H1 (cell line): ENCODE measurements at regions not wholly inside any gene's neighbourhood (a gene's known extent, or its start where the extent isn't known, plus 50 kb on each side); places are given as distances from the start of the nearest gene placed in this dataset.

Experiments
- CTCF ChIA-PET: fragments of 300-600 bp; sonication (Branson Sonifier 250); formaldehyde crosslinking; loops from one replicate; lab custom pipeline; 2021; ENCODE audit not compliant: partially characterized antibody; lab: Charles Lee
- POLR2A ChIA-PET: fragments of 300-600 bp; sonication (Branson Sonifier 250); formaldehyde crosslinking; loops from one replicate; lab custom pipeline; 2021; ENCODE audit warnings: inconsistent platforms; ENCODE audit not compliant: partially characterized antibody; lab: Charles Lee
- DNase-seq, 2 experiments: peaks; one replicate each; pipeline versions ENCODE4 v3.0.0 to v3.0.0-alpha.2; 2010 to 2022; ENCODE audit warnings: low spot score in 2 of 2, low read depth in 1 of 2, mixed read lengths in 1 of 2
- FAIRE-seq: peaks from 2 replicates; lab custom pipeline; 2011; peaks lifted over from hg19 to GRCh38; lab: Jason Lieb, UNC
- H2AFZ ChIP-seq: 2 replicates; pipeline ENCODE4 v1.8.1; 2012; ENCODE audit warnings: low read length, inconsistent platforms
- H2AK5ac ChIP-seq: 2 replicates; pipeline ENCODE4 v1.6.1; 2013; ENCODE audit warnings: low read depth, low read length
- H2BK120ac ChIP-seq: replicated peaks from 2 replicates; pipeline ENCODE3; 2013; ENCODE audit warnings: low read depth, low read length, inconsistent platforms
- H2BK12ac ChIP-seq: 2 replicates; pipeline ENCODE4 v1.6.1; 2013; ENCODE audit warnings: low read depth, low read length
- H2BK15ac ChIP-seq: 2 replicates; pipeline ENCODE4 v1.6.1; 2013; ENCODE audit warnings: low read length
- H2BK20ac ChIP-seq: 2 replicates; pipeline ENCODE4 v1.6.1; 2013; ENCODE audit warnings: low read length
- H2BK5ac ChIP-seq: 2 replicates; pipeline ENCODE4 v1.6.1; 2013; ENCODE audit warnings: low read depth, low read length
- H3K14ac ChIP-seq: 2 replicates; pipeline ENCODE4 v1.6.1; 2013; ENCODE audit warnings: inconsistent platforms; ENCODE audit not compliant: insufficient read length
- H3K18ac ChIP-seq: 2 replicates; pipeline ENCODE4 v1.6.1; 2013; ENCODE audit warnings: low read length; ENCODE audit errors: extremely low read depth
- H3K23ac ChIP-seq: 2 replicates; pipeline ENCODE4 v1.6.1; 2013; ENCODE audit warnings: inconsistent platforms; ENCODE audit not compliant: insufficient read length
- H3K23me2 ChIP-seq: 2 replicates; pipeline ENCODE4 v1.6.1; 2013; ENCODE audit warnings: low read depth, low read length
- H3K27ac ChIP-seq: 2 replicates; pipeline ENCODE4 v1.6.1; 2011; ENCODE audit warnings: low read depth, low read length, inconsistent platforms
- H3K27me3 ChIP-seq, 4 experiments: replicated peaks in 1 of 4; 1 replicate in 1 of 4; 2 replicates in 3 of 4; pipeline versions ENCODE4 v1.6.1 to v1.8.1; 2011 to 2013; ENCODE audit warnings: low read length in 3 of 4, mild to moderate bottlenecking in 3 of 4, inconsistent platforms in 2 of 4, mixed read lengths in 2 of 4, moderate library complexity in 1 of 4; ENCODE audit not compliant: control insufficient read depth in 3 of 4, insufficient read depth in 3 of 4; ENCODE audit errors: extremely low read depth in 1 of 4
- H3K36me3 ChIP-seq, 4 experiments: 2 replicates each; pipeline versions ENCODE4 v1.6.1 to v1.8.1; 2011 to 2013; ENCODE audit warnings: mild to moderate bottlenecking in 4 of 4, low read length in 3 of 4, moderate library complexity in 2 of 4, control low read depth in 1 of 4, inconsistent platforms in 1 of 4; ENCODE audit not compliant: insufficient read depth in 4 of 4, control insufficient read depth in 2 of 4
- H3K4ac ChIP-seq: replicated peaks from 2 replicates; pipeline ENCODE3; 2013; ENCODE audit warnings: low read length, low read depth, mixed read lengths, inconsistent platforms; ENCODE audit not compliant: insufficient read length
- H3K4me1 ChIP-seq, 4 experiments: replicated peaks in 1 of 4; 1 replicate in 1 of 4; 2 replicates in 3 of 4; pipeline versions ENCODE4 v1.6.1 to v1.8.1; 2011 to 2013; ENCODE audit warnings: low read length in 3 of 4, inconsistent platforms in 2 of 4, mixed read lengths in 1 of 4; ENCODE audit not compliant: insufficient read depth in 4 of 4, control insufficient read depth in 3 of 4
- H3K4me2 ChIP-seq, 2 experiments: 2 replicates each; pipeline versions ENCODE4 v1.6.1 to v1.8.1; 2011 to 2013; ENCODE audit warnings: low read depth in 2 of 2, low read length in 2 of 2, control low read depth in 1 of 2, inconsistent platforms in 1 of 2, mild to moderate bottlenecking in 1 of 2; ENCODE audit not compliant: insufficient read depth in 1 of 2
- H3K4me3 ChIP-seq, 4 experiments: fragments of 200-600, 300-600 bp in 1 of 4; sonication (generic), shearing (Covaris generic), sonication (Bioruptor Twin) in 1 of 4; 2 replicates each; pipeline versions ENCODE4 v1.5.1 to v1.8.1; 2011 to 2016; ENCODE audit warnings: low read length in 4 of 4, low read depth in 3 of 4, control low read depth in 2 of 4, inconsistent platforms in 2 of 4, mild to moderate bottlenecking in 2 of 4, mixed read lengths in 1 of 4, moderate library complexity in 1 of 4; ENCODE audit not compliant: insufficient read depth in 2 of 4; ENCODE audit errors: extremely low read depth in 1 of 4
- H3K56ac ChIP-seq: replicated peaks from 2 replicates; pipeline ENCODE3; 2013; ENCODE audit warnings: low read depth, mild to moderate bottlenecking, mixed read lengths, low read length, inconsistent platforms; ENCODE audit not compliant: insufficient read length
- H3K79me1 ChIP-seq: 2 replicates; pipeline ENCODE4 v1.6.1; 2013; ENCODE audit warnings: low read depth, low read length, control low read depth
- H3K79me2 ChIP-seq, 2 experiments: 2 replicates each; pipeline versions ENCODE4 v1.6.1 to v1.8.1; 2012 to 2013; ENCODE audit warnings: low read length in 2 of 2, mild to moderate bottlenecking in 2 of 2, inconsistent platforms in 1 of 2; ENCODE audit not compliant: insufficient read depth in 2 of 2, control insufficient read depth in 1 of 2
- H3K9ac ChIP-seq, 4 experiments: replicated peaks in 1 of 4; 1 replicate in 1 of 4; 2 replicates in 3 of 4; pipeline versions ENCODE4 v1.6.1 to v1.8.1; 2011 to 2013; ENCODE audit warnings: low read depth in 3 of 4, low read length in 3 of 4, control low read depth in 2 of 4, mild to moderate bottlenecking in 2 of 4, moderate library complexity in 2 of 4, inconsistent platforms in 1 of 4; ENCODE audit errors: extremely low read depth in 1 of 4
- H3K9me3 ChIP-seq, 2 experiments: 2 replicates each; pipeline versions ENCODE4 v1.6.1 to v1.8.1; 2012 to 2013; ENCODE audit warnings: mild to moderate bottlenecking in 2 of 2, moderate library complexity in 2 of 2, control low read depth in 1 of 2, inconsistent platforms in 1 of 2, low read depth in 1 of 2, low read length in 1 of 2, mixed read lengths in 1 of 2; ENCODE audit not compliant: insufficient read depth in 2 of 2
- H4K20me1 ChIP-seq, 2 experiments: replicated peaks in 1 of 2; 2 replicates each; pipeline versions ENCODE3 to v1.8.1; 2011 to 2013; ENCODE audit warnings: inconsistent platforms in 2 of 2, low read length in 2 of 2, mild to moderate bottlenecking in 1 of 2; ENCODE audit not compliant: insufficient read depth in 2 of 2, control insufficient read depth in 1 of 2
- H4K5ac ChIP-seq: 2 replicates; pipeline ENCODE4 v1.6.1; 2013; ENCODE audit warnings: low read length, low read depth, mixed read lengths, inconsistent platforms; ENCODE audit not compliant: insufficient read length
- H4K8ac ChIP-seq: 2 replicates; pipeline ENCODE4 v1.8.0; 2013; ENCODE audit warnings: mild to moderate bottlenecking, moderate library complexity, low read length, inconsistent platforms; ENCODE audit not compliant: insufficient read depth; ENCODE audit errors: extremely low read depth
- H4K91ac ChIP-seq: replicated peaks from 2 replicates; pipeline ENCODE3; 2013; ENCODE audit warnings: low read length, mixed read lengths, inconsistent platforms; ENCODE audit not compliant: insufficient read length
- E2F6 ChIP-seq: IDR thresholded peaks from 2 replicates; pipeline ENCODE4 v1.6.1; 2012; ENCODE audit warnings: inconsistent platforms
- TAF7 ChIP-seq: optimal IDR thresholded peaks from 2 replicates; pipeline ENCODE3; 2011; ENCODE audit warnings: low read depth, mild to moderate bottlenecking, inconsistent platforms, low read length, moderate library complexity, borderline replicate concordance
- WGBS, 2 experiments: shearing (Covaris generic) in 1 of 2; methylation state at CpG; one replicate each; pipeline versions ENCODE4 v1.1.6 to v1.1.7; 2013 to 2015; ENCODE audit warnings: low lambda C conversion rate in 2 of 2, mixed read lengths in 2 of 2, inconsistent platforms in 1 of 2, low coverage in 1 of 2, missing lambda C conversion rate in 1 of 2; ENCODE audit not compliant: insufficient replicate concordance in 2 of 2, insufficient coverage in 1 of 2, insufficient read length in 1 of 2; ENCODE audit errors: extremely low coverage in 1 of 2, missing lambda C conversion rate in 1 of 2; 5-methylcytosine and 5-hydroxymethylcytosine counted together

- no peak overlapping the region for H4K8ac ChIP-seq
- TF ChIP-seq E2F6: no peak
- TF ChIP-seq TAF7: no peak
- H3K4me1 ChIP-seq: no peaks in the 10 kb centered on the region
- no peaks in the 10 kb centered on the region for H3K79me1 ChIP-seq
- no peak overlapping the region for H2BK120ac ChIP-seq
- H3K9me3 ChIP-seq: no peaks in the 10 kb centered on the region
- H2AFZ ChIP-seq: no peak overlapping the region
- H3K14ac ChIP-seq: no peak overlapping the region
- DNase-seq: no peak
- H4K91ac ChIP-seq: no peak overlapping the region
- 95% methylated on average over 2 of the region's 2 CpGs; no CpG with 5 or more reads in 1 of the 2 experiments for WGBS, 2 experiments
- no peak overlapping the region for H2BK20ac ChIP-seq
- no peak overlapping the region for H2BK12ac ChIP-seq
- no peak overlapping the region for H2BK15ac ChIP-seq
- H3K36me3 ChIP-seq: no peaks in the 10 kb centered on the region
- no peak overlapping the region for H2AK5ac ChIP-seq
- H4K5ac ChIP-seq: no peak overlapping the region
- no peaks in the 10 kb centered on the region for H3K79me2 ChIP-seq
- H4K20me1 ChIP-seq: no peaks in the 10 kb centered on the region
- no peaks in the 10 kb centered on the region for H3K27me3 ChIP-seq
- no peak for FAIRE-seq
- ChIA-PET CTCF (interaction anchor here (1.3 kb wide), 1 partner anchor 10 kb away, joined by 3 read pairs; no protein-coding TSS in a partner anchor), POLR2A (no interaction called here)
- H2BK5ac ChIP-seq: no peak overlapping the region
- H3K56ac ChIP-seq: no peak overlapping the region
- no peak overlapping the region for H3K27ac ChIP-seq
- no peak overlapping the region for H3K4me2 ChIP-seq
- H3K18ac ChIP-seq: no peak overlapping the region
- H3K23ac ChIP-seq: no peak overlapping the region
- H3K4ac ChIP-seq: no peak overlapping the region
- H3K9ac ChIP-seq: no peak overlapping the region
- no peaks in the 10 kb centered on the region for H3K23me2 ChIP-seq
- no peak overlapping the region for H3K4me3 ChIP-seq
Observed at GRCh38 chr13:47268270-47268669, 371.4 kb upstream of the HTR2A start.
